HG02981 (cell line): ENCODE measurements at regions not wholly inside any gene's neighbourhood (a gene's known extent, or its start where the extent isn't known, plus 50 kb on each side); places are given as distances from the start of the nearest gene placed in this dataset.
"Not testable (repeated sequence)": the region's sequence is repeated elsewhere in the genome, so short reads cannot be mapped to it uniquely, and the experiment has no call there.

ENCODE experiments used
- ATAC-seq: cut with Tn5 transposase; IDR thresholded peaks from one replicate; pipeline ENCODE4 v1.9.1; 2021; ENCODE audit warnings: mild to moderate bottlenecking, moderate library complexity; ENCODE audit not compliant: unreplicated experiment

DNA sequence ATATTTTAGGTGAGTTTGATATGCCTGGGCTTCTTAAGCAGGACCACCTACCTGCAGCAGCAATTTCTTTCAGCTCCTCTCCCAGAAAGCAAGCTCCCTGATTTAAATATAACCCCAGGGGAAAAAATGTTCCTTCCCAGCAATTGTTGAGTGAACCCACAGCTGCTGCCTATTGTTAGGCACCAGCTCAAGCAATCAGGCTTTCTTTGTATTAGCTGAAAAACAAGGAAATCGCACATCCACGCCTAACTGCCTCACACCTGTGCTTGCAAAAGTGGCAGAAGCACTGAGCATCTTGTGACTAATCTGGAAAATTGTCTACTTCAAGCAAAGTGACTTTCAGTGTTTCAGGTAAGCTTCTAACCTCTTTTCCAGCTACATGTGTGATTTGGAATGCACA is 432.2 kb downstream of the SMARCA1 start:
- ATAC-seq = no peak

DNA sequence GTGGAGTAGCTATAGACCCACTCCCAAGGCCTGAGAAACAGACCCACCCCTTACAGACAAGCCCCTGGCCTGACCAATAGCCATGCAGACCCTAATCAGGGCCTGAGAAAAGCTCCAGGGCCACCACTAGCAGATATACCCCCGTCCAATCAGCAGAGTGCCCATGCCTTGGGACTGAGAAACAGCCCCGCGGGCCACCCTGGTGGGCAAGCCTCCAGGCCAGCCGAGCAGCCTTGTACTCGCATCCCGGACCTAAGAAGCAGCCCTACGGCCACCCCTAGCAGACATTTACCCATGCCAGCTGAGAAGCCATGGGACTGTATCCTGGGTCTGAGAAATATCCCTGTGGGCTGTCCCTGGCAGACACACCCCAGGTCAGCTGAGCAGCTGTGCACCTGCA is 436.5 kb downstream of the SMARCA1 start:
- ATAC-seq = no peak

DNA sequence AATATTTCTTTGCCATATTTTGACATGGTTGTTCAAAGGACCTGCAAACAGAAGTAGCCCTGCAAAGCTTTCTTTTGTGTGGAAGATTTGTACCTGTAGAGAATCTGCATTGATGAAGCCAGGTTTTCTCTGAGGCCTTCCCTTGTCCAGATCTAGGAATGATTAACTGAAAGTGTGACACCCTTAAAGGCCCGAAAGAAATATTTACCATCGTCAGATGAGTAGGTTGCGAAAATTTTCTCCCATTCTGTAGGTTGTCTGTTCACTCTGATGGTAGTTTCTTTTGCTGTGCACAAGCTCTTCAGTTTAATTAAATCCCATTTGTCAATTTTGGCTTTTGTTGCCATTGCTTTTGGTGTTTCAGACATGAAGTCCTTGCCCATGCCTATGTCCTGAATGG is 439.0 kb downstream of the SMARCA1 start:
- ATAC-seq = not testable (repeated sequence)

DNA sequence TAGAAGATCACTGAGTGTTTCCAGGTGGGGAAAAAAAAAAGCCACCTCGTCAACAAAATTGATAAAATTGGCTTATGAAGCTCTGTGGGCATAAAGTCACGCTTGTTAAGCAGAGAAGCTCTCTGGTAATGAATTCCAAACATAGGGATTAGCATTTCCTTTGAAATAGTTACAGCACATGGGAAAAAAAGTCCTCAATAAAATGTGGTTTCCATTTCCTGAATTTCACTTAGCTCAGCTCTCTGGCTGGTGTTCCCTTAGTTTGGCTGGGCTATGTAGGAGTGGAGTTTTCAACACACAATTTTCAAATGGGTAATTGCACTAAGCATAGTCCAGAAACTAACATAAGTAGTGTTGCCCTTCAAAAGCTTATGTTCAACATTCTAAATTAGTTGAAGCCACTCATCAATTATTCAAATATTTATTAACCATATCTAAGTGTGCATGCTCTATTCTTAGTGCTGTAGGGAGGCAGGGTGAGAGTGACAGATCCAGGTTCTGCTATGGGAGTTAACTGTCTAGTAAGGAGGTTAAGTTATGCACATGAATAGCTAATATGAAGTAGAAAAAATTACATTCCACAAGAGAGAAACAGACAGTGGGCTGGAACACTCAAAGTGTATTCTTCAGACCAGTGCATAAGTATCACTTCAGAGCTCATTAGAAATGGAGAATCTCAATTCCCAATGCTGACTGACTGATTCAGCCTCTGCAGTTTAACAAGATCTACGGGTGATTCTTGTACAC is 445.7 kb downstream of the SMARCA1 start:
- no peak for ATAC-seq

DNA sequence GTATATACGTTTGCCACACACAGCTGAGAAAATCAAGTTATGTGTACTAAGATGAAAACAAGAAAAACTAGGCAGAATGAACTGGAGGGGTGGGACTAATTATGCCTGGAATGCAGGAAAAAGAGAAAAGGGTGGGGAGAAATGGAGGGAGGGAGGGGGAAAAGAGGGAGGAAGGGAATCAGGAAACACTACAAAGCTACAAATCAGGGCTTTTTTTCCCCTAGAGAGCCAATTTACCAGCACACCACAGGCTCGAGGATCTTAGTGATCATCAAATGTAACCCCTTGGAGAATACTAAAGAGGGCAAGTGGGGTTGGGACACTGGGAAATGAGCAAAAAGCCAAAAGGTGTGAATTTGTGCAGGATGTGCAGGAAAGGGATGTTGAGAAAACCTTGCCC is 451.9 kb downstream of the SMARCA1 start:
- ATAC-seq = no peak

DNA sequence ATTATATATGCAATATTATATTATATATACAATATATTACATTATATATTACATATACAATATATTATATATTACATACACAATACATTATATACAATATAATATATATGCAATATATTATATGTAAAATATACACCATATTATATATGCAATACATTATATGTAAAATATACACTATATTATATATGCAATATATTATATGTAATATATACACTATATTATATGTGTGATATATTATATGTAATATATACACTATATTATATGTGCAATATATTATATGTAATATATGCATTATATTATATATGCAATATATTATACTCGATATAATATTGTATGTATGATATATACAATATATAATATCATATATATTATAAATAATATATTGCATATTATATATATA is 457.4 kb downstream of the SMARCA1 start:
- no peak for ATAC-seq

DNA sequence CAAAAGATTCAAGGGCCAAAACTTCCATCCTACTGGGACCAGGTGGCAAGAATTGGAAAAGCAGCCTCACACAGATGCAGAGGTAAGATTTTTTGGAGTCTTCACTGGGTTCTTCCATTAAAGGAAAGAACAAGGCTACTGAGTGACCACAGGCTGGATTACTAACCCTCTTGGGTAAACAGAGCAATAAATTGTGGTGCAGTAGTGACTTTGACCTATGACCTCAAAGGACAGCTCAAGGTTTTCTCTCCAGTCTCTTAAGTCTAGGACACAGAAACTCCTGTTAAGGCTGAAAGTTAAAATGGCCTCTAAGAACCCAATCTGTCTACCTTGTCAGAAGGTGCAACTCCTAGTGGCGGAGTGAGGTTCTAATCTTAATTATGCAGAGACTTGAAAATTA is 464.9 kb downstream of the SMARCA1 start:
- ATAC-seq = no peak

DNA sequence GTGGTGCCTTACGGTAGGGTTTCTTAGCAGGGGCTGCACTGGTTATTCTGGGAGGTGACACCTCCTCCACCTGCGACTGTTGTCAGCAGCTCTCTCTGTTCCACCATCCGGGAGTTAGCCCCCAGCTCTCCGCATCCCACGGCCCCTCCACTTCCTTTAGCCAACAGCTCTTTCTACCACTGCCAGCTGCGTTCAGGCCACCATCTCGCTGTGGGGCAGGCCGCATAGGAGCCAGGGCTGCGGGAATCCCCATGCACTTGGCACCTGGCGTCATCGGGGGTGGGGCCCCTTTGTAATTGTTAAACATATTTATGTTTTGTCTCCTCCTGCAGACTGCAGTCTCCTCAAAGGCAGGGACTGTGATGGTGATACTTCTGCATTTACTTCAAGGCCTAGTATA is 480.2 kb downstream of the SMARCA1 start:
- no peak for ATAC-seq

DNA sequence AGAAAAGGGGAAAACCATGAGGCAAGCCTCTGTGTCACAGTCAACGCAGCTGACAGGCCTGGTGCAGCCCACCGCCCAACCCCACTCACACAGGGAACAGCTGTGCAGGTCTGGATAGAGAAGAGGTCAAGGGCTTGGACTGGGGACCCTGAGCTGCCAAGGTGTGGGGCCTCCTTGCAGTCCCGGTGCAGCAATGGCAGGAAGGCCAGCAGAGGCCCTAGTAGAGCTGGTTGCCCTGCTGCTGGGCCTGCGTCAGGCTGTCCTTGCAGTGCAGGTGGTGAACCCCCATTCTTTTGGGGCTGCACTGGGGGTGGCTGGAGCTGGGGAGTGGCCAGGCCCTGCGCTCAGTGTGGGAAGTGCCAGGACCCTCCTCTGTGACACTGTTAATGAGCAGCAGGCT is 482.0 kb downstream of the SMARCA1 start:
- ATAC-seq = no peak

DNA sequence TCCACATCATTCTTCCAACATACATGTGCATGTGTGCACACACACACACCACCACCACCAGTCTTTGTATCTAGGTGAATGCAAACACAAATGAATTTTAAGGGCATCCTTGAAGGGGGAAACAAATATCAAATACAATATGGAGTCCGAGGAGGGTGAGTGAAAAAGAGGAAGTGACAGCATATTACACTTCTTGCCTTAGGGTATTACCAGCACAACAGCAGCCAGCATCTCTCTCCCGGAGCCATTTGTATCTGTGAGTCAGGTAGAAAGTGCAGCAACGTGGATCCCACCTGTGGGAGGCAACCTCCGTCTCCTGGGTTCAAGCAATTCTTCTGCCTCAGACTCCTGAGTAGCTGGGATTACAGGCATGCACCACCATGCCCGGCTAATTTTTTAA is 483.2 kb downstream of the SMARCA1 start:
- ATAC-seq = no peak

DNA sequence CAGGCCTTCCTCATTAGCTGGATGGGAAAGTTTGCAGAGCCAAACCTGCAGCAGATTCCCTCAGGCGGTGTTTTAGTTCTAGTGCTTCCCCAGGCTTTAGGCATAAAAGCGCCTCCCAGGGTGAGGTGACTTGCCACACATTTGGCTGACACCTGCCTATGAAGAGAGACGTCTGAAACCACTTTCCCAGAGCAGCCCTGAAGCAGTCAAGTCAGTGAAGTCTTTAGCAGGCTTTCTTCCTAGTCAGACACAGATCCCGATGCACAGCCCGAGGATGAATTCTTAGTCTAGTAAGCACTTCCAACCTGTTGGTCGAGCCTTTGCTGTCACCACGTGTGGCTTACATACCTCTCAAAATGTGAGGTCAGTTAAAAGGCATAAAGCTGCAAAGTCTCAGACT is 484.1 kb downstream of the SMARCA1 start:
- no peak for ATAC-seq

DNA sequence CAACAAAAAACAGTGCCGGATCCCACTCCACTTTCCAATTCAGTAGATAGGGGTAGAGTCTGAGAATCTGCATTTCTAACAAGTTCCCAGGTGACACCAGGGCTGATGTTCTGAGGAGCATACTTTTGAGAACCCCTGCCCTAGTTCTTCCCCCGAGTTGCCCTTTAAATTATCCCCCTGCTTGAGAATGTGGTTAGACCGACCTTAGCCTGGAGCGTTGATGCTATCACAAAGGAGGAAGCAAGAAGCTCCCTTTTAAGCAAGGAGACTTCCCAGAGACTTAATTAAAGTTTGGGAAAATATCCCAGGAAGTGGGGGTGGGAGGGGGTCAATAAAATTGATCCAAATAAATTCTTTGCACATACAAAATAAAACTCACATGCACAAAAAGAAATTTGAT is 485.9 kb downstream of the SMARCA1 start:
- no peak for ATAC-seq

DNA sequence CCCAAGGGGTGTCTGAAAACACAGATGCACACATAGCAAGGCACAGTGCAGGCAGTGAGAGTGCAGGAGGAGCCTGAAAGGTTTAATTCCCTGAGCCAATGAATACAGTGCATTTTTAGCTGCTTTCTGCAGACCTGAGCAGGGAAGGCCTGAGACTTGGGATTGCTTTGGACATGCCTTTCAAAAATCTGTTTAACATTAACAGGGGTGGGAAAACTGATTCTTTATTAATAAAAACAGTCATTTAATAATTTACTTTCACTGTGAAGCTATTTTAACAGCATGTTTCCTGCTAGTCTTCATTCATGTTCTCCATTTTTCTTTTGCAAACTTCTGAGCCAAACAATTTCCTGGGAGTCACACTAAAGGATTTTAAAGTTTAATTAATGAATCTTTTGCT is 488.1 kb downstream of the SMARCA1 start:
- ATAC-seq = no peak

DNA sequence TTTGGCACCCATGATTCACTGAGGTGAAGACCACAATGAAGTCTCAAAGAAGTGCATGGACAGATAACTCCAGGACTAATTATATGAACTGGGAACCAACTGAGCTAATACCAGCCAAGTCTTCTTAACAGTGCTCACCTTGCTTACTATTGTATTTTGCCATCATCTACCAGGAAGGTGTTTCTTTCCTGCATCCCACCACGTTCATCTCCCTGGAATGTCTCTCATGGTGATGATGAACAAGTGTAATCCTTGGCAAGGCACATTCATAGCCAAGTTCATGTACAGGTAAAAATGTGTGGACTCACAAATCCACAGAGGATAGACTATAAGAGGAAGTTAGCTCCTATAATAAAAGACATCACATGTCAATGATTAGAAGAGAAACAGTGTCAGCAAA is 489.1 kb downstream of the SMARCA1 start:
- ATAC-seq = no peak

DNA sequence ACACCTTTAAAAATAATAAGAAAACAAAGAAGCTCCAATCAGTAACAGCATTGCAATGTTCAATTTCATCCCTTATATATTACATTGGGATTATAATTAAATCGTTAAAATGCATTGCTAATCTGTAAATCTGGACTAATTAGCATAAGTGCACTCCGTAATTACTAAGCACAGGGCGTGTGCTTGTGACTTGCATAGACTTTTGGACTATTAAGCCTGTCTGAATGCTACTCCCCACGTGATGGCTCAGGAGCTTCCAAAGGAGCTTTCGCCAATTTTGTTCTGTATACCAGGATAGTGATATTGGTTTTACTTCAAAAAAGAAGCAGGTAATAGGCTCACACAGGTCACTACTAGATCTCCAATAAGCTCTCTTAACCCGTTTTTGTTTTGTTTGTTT is 497.1 kb downstream of the SMARCA1 start:
- no peak for ATAC-seq

DNA sequence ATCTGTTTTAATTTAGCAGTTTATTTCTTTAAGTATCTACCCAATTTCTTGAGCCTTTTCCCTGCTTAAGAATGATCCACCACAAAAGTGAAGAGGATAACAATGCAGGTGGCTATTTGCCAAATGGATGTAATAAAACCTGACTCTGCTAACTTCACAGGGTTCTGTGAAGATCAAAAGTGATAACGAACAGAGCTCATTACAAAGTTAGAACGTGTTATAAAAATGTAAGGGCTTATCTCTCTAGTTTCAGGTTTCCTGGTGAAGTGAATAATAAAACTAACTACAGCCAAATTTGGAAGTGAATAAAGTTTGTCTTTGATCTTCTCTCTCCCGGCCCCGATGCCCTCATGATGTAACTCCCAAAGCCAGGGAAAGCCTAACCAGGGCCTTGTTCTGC is 497.9 kb downstream of the SMARCA1 start:
- ATAC-seq = no peak

DNA sequence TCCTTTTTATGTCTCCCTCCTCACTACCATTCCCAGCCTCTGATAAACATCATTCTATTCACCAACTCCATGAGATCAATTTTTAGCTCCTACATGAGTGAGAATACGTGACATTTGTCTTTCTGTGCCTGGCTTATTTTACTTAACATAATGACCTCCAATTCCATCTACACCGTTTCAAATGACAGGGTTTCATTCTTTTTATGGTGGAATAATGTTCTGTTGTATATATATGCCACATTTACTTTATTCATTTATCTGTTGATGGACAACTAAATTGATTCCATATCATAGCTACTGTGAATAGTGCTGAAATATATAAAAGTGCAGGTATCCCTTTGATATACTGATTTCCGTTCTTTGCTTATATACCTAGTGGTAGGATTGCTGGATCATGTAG is 503.9 kb downstream of the SMARCA1 start:
- no peak for ATAC-seq

DNA sequence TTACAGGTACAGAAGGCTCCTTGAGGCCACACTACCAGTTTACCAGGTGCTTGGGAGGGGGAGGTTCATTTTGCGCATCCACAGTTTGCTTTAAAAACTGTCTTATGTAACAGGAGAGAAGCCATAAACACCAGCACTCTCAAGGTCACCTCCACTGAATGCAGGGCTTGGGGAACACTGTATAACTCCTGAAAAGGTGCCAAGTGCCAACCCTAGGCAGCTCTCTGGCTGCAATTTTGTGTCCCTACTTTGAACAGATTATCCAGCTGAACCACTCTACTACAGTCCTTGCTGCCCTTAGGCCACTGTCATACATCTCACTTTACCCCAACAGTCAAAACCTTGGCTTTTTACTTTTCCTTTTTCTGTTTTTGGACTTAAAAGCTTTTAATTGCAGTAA is 507.9 kb downstream of the SMARCA1 start:
- ATAC-seq = no peak

DNA sequence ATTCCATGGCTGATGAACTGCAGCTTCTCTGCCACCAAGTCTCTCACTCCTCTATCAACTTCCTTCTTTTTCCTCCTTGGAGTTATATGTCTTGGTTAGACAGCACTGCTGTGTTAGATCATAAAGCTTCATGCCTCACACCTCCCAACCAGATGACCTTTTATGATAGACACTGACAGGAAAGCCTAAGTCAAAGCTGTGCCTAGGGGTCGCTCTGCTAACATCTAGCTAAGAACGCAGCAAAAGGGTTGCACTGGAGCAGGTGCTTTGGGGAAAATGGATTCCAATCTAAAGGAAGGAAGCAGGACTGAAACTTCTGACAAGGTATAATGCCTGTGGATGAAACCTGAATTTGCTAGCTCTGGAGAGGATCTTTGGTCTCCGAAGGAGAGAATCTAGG is 509.7 kb downstream of the SMARCA1 start:
- no peak for ATAC-seq

DNA sequence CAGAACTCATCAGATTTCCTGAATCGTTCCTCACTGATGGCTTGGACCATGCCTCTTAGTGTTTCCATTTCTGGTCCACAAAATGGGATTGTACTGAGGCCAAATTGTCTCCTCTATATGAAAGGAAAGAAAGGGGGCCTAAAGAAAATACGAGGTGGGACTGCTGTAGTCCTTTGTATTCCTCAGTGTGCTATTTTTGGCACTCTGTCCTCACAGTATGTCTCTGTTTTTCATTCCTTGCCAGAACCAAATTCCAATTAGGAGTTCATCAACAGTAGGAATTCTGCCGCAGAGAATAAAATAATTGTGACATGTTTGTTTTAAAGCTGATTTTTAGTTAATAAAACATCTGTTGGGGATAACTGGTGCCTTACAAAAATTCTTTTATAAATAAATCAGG is 515.7 kb downstream of the SMARCA1 start:
- no peak for ATAC-seq

DNA sequence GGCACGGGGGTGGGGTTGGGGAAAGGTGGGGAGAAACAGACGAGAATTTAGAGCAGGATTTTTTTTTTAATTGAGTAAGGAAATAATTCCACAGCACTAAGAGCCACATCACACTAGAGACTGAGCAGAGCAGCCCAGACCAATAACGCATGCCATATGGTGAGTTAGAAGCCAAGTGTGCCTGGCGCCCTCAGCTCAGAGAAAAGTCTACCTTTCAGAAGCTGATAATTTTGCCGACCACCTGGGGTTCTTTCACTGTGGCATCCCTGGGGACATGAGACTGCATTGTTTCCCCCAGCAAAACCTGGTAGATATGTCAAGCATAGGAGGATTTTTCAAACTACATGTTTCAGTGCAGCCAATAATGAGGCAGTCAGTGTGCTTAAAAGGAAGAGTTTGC is 516.8 kb downstream of the SMARCA1 start:
- no peak for ATAC-seq

DNA sequence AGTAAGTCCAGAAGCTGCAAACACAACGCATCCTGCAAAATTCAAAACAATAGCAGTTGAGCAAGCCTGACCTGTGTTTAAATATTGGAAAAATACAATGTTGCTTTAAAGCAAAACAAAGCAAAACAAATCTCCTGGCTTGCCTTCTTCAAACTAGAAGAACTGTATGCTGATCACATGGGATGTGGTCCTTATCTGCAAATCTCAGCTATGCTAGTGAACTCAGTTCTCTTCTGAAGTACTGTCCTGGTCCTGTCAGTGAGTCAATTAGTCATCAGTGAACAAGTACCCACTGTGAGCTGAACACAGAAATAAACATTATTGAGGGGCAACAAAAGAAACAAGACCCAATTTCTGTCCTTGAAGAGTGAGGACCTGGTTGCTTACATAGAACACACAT is 522.5 kb downstream of the SMARCA1 start:
- no peak for ATAC-seq

DNA sequence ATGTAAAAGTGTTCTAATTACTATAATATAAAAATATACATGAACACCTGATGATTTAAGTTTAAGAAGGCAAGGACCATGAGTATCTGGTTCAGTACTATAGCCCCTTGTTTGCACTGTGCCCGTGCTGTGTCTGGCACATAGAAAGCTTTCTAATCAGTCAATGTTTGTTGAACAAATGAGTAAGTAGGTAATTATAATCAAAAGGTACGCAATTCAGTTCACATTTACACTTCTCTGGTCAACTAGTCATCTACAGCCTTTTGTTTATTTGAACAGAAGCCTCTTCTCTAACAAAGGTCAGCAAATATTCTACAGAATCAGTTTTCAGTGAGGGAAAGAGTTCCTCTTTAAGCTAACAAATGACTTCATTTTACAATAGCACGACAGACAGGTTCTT is 523.3 kb downstream of the SMARCA1 start:
- ATAC-seq = no peak
